ENCODE measurements at regions not wholly inside any gene's neighbourhood (a gene's known extent, or its start where the extent isn't known, plus 50 kb on each side); places are given as distances from the start of the nearest gene placed in this dataset.

DNA sequence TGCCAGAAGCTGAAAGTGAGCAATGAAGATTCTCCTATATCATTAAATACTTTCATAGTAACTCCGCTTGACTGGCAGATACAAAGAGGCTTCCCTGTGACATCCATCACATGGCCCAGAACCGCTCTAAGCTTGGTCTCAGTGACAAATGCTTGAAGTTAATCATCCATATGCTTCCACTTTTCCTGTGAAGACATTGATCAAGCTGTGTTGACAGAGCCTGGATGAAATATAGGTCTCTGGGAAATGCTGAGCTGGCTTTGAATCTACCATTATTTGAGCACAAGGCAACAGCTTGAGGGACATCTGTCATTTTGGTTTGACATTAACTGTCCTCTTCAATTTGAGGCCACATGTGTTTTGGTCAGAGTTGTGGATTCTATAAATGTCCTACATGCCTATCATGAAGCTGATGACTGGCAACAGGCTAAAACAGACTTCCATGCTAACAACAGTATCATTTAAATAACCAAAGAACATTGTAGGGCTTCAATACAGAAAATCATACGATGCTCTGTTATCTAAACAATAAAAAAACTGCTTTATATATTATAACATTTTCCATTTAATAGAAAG, 402.2 kb upstream of the IRAK1BP1 start:
- DNase-seq (ENCODE audit: extremely low spot score) = no peak
- ChIA-PET CTCF (interaction anchor here (1.0 to 1.6 kb wide), 3 partner anchors 8 to 18 kb away, joined by 3 to 4 read pairs (median 3); no protein-coding TSS in a partner anchor), POLR2A (no interaction called here)
- TF ChIP-seq, protein P1, sequence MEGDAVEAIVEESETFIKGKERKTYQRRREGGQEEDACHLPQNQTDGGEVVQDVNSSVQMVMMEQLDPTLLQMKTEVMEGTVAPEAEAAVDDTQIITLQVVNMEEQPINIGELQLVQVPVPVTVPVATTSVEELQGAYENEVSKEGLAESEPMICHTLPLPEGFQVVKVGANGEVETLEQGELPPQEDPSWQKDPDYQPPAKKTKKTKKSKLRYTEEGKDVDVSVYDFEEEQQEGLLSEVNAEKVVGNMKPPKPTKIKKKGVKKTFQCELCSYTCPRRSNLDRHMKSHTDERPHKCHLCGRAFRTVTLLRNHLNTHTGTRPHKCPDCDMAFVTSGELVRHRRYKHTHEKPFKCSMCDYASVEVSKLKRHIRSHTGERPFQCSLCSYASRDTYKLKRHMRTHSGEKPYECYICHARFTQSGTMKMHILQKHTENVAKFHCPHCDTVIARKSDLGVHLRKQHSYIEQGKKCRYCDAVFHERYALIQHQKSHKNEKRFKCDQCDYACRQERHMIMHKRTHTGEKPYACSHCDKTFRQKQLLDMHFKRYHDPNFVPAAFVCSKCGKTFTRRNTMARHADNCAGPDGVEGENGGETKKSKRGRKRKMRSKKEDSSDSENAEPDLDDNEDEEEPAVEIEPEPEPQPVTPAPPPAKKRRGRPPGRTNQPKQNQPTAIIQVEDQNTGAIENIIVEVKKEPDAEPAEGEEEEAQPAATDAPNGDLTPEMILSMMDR (IDR thresholded peaks at IDR 0.05; ENCODE audit: control extremely low read depth, extremely low read depth, low read depth, missing control alignments) = no peak

DNA sequence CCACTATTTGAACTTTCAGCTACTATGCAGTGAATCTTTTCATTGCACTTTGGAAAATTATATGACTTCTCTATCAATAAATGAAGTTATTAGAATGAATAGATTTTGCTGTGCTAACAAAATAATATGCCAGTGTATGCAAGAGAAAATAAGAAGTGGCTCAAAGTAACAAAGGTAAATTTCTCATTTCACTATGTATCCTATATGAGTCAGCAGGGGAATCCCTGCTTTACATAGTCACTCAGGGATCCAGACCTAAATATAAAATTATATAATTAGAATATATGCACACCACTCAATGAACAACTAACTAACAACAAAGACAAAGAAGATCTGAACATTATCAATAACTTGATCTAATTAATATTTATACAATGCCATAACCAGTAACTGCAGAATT, 390.8 kb upstream of the IRAK1BP1 start:
- DNase-seq (ENCODE audit: extremely low spot score) = no peak
- TF ChIP-seq, protein P1 (IDR thresholded peaks at IDR 0.05; ENCODE audit: control extremely low read depth, extremely low read depth, low read depth, missing control alignments) = no peak
- ChIA-PET POLR2A (no interaction called here), CTCF (no interaction called here)

DNA sequence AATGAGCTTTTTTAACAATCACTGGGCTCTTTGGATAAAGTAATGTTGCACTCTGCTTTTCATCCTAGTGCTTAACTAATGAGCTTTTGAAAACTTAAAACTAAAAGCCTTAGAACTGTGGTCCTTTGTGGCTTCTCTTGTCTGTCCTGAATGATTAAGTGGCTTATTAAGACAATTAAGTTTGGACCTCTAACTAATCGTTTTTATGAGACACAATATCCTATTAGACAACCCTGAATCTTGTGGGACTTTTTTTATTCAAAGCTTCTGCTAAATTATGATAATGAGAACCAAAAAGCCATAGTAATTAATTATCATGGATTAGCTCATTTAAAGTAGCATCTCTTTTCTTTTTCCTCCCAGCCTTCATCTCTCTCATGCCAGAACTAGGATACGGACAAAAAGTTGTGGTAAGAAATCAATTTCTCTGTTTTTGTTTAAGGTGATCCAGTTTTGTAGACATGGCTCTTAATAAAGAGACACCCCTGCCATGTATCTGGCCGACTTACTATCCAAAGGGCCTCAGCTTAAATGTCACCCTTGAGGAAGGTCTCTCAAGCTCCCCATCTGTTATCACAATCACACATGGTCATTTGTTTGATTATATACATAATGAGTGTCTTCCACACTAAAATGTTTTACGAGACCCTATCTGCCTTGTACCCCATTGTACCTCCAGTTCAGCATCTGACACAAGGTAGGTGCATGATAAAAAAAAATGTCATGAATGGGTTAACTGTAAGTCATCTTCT, 384.4 kb upstream of the IRAK1BP1 start:
- CTCF ChIA-PET = interaction anchor here (1.0 to 1.4 kb wide), 3 partner anchors 14 to 1079 kb away, joined by 3 to 4 read pairs (median 3); no protein-coding TSS in a partner anchor
- TF ChIP-seq, protein P1 (IDR thresholded peaks at IDR 0.05; ENCODE audit: control extremely low read depth, extremely low read depth, low read depth, missing control alignments) = no peak
- DNase-seq (ENCODE audit: extremely low spot score) = no peak
- POLR2A ChIA-PET = no interaction called here

DNA sequence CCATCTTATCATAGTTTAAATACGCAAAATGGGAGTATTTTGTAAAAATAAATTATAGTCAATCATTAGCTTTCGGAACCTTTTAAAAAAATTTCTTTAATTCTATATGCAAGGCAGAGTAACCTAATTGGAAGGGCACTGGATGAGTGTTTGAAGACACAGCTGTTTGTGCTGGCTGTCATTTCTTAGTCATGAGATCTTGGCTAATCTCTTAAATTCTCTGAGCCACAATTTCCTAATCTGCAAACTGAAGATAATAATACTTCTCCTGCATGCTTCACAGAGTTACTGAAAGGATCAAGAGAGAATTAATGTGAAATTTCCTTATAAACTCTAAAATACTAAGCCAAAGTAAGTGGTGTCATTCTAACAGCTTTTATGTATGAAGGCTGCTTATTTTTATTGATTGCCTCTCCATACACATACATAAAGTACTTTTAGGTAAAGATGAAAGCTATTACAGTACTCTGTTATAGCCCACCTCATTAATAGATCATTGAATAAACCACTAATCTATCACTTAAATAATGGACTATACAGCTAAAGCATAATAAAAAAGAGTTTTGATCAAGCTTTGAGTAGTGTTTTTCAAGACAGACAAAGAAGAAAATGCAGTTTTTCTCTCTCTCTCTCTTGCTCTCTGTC, 383.7 kb upstream of the IRAK1BP1 start:
- CTCF ChIA-PET = interaction anchor here (1.0 to 1.4 kb wide), 3 partner anchors 13 to 1079 kb away, joined by 3 to 4 read pairs (median 3); no protein-coding TSS in a partner anchor
- POLR2A ChIA-PET = no interaction called here
- TF ChIP-seq, protein P1 (IDR thresholded peaks at IDR 0.05; ENCODE audit: control extremely low read depth, extremely low read depth, low read depth, missing control alignments) = no peak
- DNase-seq (ENCODE audit: extremely low spot score) = no peak

DNA sequence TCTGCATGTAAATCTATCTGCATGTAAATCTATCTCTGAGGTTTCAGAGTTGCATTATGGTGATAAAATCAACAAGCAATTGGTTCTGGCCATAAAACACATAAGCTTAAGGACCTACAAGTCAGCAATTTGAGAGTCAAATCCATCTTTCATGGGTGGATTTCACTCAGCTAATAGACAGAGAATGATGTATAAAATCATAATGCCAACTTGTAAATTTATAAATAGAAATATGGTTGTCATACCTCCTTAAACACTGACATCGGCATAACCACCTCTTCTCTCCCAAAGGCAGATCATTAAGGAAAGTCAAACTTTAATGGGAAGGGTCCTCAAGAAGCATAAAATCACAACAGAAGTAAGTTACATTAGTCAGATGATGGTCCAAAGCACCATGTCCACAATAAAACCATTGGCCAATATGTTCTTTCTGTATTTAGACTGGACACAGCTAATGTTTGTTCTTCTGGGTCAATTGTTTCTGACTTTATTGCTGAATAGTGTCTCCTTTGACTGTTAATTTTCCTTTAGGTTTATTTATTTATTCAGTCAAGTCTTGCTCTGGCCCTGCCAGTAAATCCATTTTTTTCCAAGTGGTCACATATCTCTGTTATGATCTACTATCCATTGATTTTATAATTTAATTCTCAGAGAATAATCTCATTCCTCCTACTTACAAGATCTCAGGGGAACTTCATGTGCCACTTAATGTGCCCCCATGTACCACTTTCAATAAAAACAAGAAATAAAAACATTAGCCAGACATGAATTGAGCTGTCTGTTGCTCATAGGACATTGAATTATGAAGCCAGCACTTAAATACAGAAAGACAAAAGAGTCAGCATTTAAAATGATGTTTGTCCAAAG, 382.9 kb upstream of the IRAK1BP1 start:
- DNase-seq (ENCODE audit: extremely low spot score) = no peak
- TF ChIP-seq, protein P1 (IDR thresholded peaks at IDR 0.05; ENCODE audit: control extremely low read depth, extremely low read depth, low read depth, missing control alignments) = no peak
- CTCF ChIA-PET = interaction anchor here (1.1 to 1.4 kb wide), 2 partner anchors 12 to 1080 kb away, joined by 3 to 4 read pairs; no protein-coding TSS in a partner anchor
- POLR2A ChIA-PET = no interaction called here

DNA sequence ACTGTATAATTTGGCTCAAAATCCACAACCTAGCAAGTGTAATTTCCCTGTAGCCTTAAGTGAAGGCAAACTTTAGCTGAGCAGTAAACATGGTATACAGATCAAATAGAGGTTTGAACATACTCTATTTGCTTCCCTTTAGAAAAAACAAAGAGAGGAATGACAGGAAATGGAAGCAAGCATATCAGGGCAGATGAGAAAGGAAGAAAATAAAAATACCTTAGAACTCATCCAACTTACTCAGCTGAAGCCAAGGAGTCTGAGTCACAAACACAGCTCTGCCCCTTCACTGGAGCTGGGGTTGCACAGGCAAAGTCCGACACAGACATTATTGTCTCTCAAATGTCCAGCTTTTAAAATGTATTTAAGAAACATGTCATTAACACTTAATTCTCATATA, 379.9 kb upstream of the IRAK1BP1 start:
- TF ChIP-seq, protein P1 (IDR thresholded peaks at IDR 0.05; ENCODE audit: control extremely low read depth, extremely low read depth, low read depth, missing control alignments) = no peak
- ChIA-PET POLR2A (no interaction called here), CTCF (interaction anchor here (0.8 to 0.9 kb wide), 2 partner anchors 8 to 11 kb away, joined by 3 read pairs; no protein-coding TSS in a partner anchor)
- DNase-seq (ENCODE audit: extremely low spot score) = no peak
